Uterus (tissue), 3 donors: ENCODE measurements at regions not wholly inside any gene's neighbourhood (a gene's known extent, or its start where the extent isn't known, plus 50 kb on each side); places are given as distances from the start of the nearest gene placed in this dataset.

Source experiments
- DNase-seq, 2 donors: peaks; one replicate each; pipeline ENCODE4 v3.0.0-alpha.2; 2019 to 2020
- H3K27ac ChIP-seq, 2 donors: fragments of 200-600 bp; sonication (generic); 1 replicate in 1 of 2; 2 replicates in 1 of 2; pipeline ENCODE4 v1.5.1; 2016 to 2018
- H3K27me3 ChIP-seq, 2 donors: fragments of 200-600 bp; sonication (generic); one replicate each; pipeline ENCODE4 v1.5.1; 2018 to 2019; ENCODE audit warnings: control low read depth in 1 of 2
- H3K36me3 ChIP-seq, 2 donors: fragments of 200-600 bp; sonication (generic); one replicate each; pipeline ENCODE4 v1.5.1; 2019; ENCODE audit warnings: control low read depth in 1 of 2
- H3K4me1 ChIP-seq, 2 donors: fragments of 200-600 bp; sonication (generic); one replicate each; pipeline ENCODE4 v1.5.1; 2018 to 2019; ENCODE audit warnings: control low read depth in 1 of 2
- H3K4me3 ChIP-seq, 2 donors: fragments of 200-600 bp; sonication (generic); 1 replicate in 1 of 2; 2 replicates in 1 of 2; pipeline ENCODE4 v1.5.1; 2018 to 2019; ENCODE audit warnings: mild to moderate bottlenecking in 1 of 2
- H3K9me3 ChIP-seq, 2 donors: fragments of 200-600 bp; sonication (generic); one replicate each; pipeline ENCODE4 v1.5.1; 2019; ENCODE audit warnings: control low read depth in 1 of 2
- CTCF ChIP-seq, 4 experiments: fragments of 200-600 bp in 2 of 4; fragments of 450-650 bp in 2 of 4; sonication (generic) in 2 of 4; IDR thresholded peaks; one replicate each; pipeline ENCODE4 v1.5.1; 2016 to 2019; ENCODE audit warnings: antibody characterized with exemption in 4 of 4, mild to moderate bottlenecking in 2 of 4, moderate library complexity in 1 of 4
- POLR2A ChIP-seq, 2 donors: fragments of 450-650 bp; IDR thresholded peaks; one replicate each; pipeline ENCODE4 v1.6.1; 2016; ENCODE audit warnings: antibody characterized with exemption in 2 of 2, mild to moderate bottlenecking in 1 of 2, moderate library complexity in 1 of 2
- intact Hi-C: fragments of 100-400 bp; cut with DNase I; formaldehyde crosslinking; loops from one replicate; pipeline ENCODE4 v1.15.1; 2023; ENCODE audit warnings: low total_unique reads
- donor health status: DM: yes; HTN: yes; CAD: no.

- Histone ChIP-seq H3K4me3 (no peak overlapping the region), H3K36me3 (no peaks in the 10 kb centered on the region), H3K9me3 (no peaks in the 10 kb centered on the region), H3K4me1 (no peaks in the 10 kb centered on the region), H3K27ac (peak overlapping the region in 1 of 2 donors; percentile 9), H3K27me3 (no peaks in the 10 kb centered on the region)
- no peak for TF ChIP-seq POLR2A (IDR thresholded peaks at IDR 0.05)
- no peak for TF ChIP-seq CTCF (IDR thresholded peaks at IDR 0.05)
- DNase-seq = no peak
- intact Hi-C loops = no loop called here
Observed at GRCh38 chr6:18613319-18613925, 226.3 kb downstream of the RNF144B start.

GRCh38 chr6:18629571-18629970 is 242.4 kb downstream of the RNF144B start:
- H3K36me3 ChIP-seq = no peaks in the 10 kb centered on the region
- no peak for TF ChIP-seq POLR2A (IDR thresholded peaks at IDR 0.05)
- TF ChIP-seq CTCF (IDR thresholded peaks at IDR 0.05) = no peak
- H3K27ac ChIP-seq = no peak overlapping the region
- no peaks in the 10 kb centered on the region for H3K9me3 ChIP-seq
- no peaks in the 10 kb centered on the region for H3K4me1 ChIP-seq
- peaks cover 0 to under 1% of the 10 kb centered on the region in 2 donors for H3K27me3 ChIP-seq
- H3K4me3 ChIP-seq = no peak overlapping the region
- DNase-seq = no peak
- intact Hi-C loops = no loop called here

GRCh38 chr6:18632670-18633410 is 245.7 kb downstream of the RNF144B start:
- TF ChIP-seq POLR2A (IDR thresholded peaks at IDR 0.05) (no peak), CTCF (IDR thresholded peaks at IDR 0.05) (no peak)
- Histone ChIP-seq H3K9me3 (no peaks in the 10 kb centered on the region), H3K4me1 (no peaks in the 10 kb centered on the region), H3K27me3 (no peaks in the 10 kb centered on the region), H3K36me3 (no peaks in the 10 kb centered on the region), H3K4me3 (no peak overlapping the region), H3K27ac (no peak overlapping the region)
- no peak for DNase-seq
- intact Hi-C loops = no loop called here

- intact Hi-C loops = no loop called here
- Histone ChIP-seq H3K9me3 (no peaks in the 10 kb centered on the region), H3K4me1 (no peaks in the 10 kb centered on the region), H3K27me3 (no peaks in the 10 kb centered on the region), H3K27ac (no peak overlapping the region), H3K36me3 (no peaks in the 10 kb centered on the region), H3K4me3 (no peak overlapping the region)
- no peak for DNase-seq
- TF ChIP-seq CTCF (IDR thresholded peaks at IDR 0.05) = no peak
- no peak for TF ChIP-seq POLR2A (IDR thresholded peaks at IDR 0.05)
Observed at GRCh38 chr6:18634912-18635311, 247.8 kb downstream of the RNF144B start.

GRCh38 chr6:18640134-18640533 is 253.0 kb downstream of the RNF144B start:
- Histone ChIP-seq H3K4me3 (no peak overlapping the region), H3K27me3 (no peaks in the 10 kb centered on the region), H3K27ac (no peak overlapping the region), H3K36me3 (no peaks in the 10 kb centered on the region), H3K9me3 (no peaks in the 10 kb centered on the region), H3K4me1 (no peaks in the 10 kb centered on the region)
- TF ChIP-seq CTCF (IDR thresholded peaks at IDR 0.05) = no peak
- intact Hi-C loops = no loop called here
- no peak for DNase-seq
